K562 (cell line): ENCODE measurements at regions not wholly inside any gene's neighbourhood (a gene's known extent, or its start where the extent isn't known, plus 50 kb on each side); places are given as distances from the start of the nearest gene placed in this dataset.

Experiments
- ATAC-seq: fragments of 200-7000 bp; cut with Tn5 transposase; 3 replicates; pipeline ENCODE4 v1.9.1; 2020; ENCODE audit warnings: moderate library complexity
- BruUV-seq: library from RNA; stranded (reverse); fragments of 400-500 nt; replicated peaks from 2 replicates; lab custom pipeline; 2021; lab: Mats Ljungman, UMichigan
- CTCF ChIA-PET: fragments of 300-600 bp; formaldehyde crosslinking; extraction: SDS; loops from one replicate; lab custom pipeline; 2021; ENCODE audit warnings: low intra/inter-chr PET ratio; lab: Yijun Ruan, JAX
- POLR2A ChIA-PET: fragments of 300-600, 350-650 bp; sonication (Branson Sonifier 250); formaldehyde crosslinking; extraction: SDS; loops from one replicate; lab custom pipeline; 2021; ENCODE audit warnings: antibody characterized with exemption, inconsistent platforms; lab: Yijun Ruan, JAX
- DNase-seq, 4 experiments: peaks; one replicate each; pipeline versions ENCODE4 v3.0.0 to v3.0.0-alpha.2; 2011 to 2018; ENCODE audit warnings: low spot score in 3 of 4, mixed read lengths in 3 of 4; ENCODE audit errors: extremely low read depth in 1 of 4
- FAIRE-seq: peaks from 2 replicates; lab custom pipeline; 2011; peaks lifted over from hg19 to GRCh38; lab: Jason Lieb, UNC
- H2AFZ ChIP-seq: 2 replicates; pipeline ENCODE4 v1.6.0; 2011; ENCODE audit warnings: low read depth, low read length, control low read depth, inconsistent platforms
- H3K27ac ChIP-seq: fragments of 200-600 bp; 3 replicates; pipeline ENCODE4 v1.8.0; 2011; ENCODE audit warnings: low read depth, mild to moderate bottlenecking, control low read depth, inconsistent platforms, low read length, moderate library complexity, mixed read lengths; ENCODE audit errors: extremely low read depth
- H3K27me3 ChIP-seq, 2 experiments: fragments of 300-600 bp in 1 of 2; 2 replicates in 1 of 2; 3 replicates in 1 of 2; pipeline versions ENCODE4 v1.6.0 to v1.8.0; 2011; ENCODE audit warnings: inconsistent platforms in 2 of 2, low read length in 2 of 2, mild to moderate bottlenecking in 1 of 2, mixed read lengths in 1 of 2, moderate library complexity in 1 of 2; ENCODE audit not compliant: control insufficient read depth in 2 of 2, insufficient read depth in 2 of 2
- H3K36me3 ChIP-seq: fragments of 300-600 bp; 3 replicates; pipeline ENCODE4 v1.8.0; 2011; ENCODE audit warnings: mild to moderate bottlenecking, low read length, inconsistent platforms; ENCODE audit not compliant: control insufficient read depth, insufficient read depth
- H3K4me1 ChIP-seq, 2 experiments: fragments of 200-600 bp in 1 of 2; replicated peaks in 1 of 2; 2 replicates in 1 of 2; 3 replicates in 1 of 2; pipeline versions ENCODE4 v1.5.1 to v1.8.0; 2011; ENCODE audit warnings: inconsistent platforms in 2 of 2, low read length in 2 of 2, mild to moderate bottlenecking in 1 of 2, mixed read lengths in 1 of 2, moderate library complexity in 1 of 2; ENCODE audit not compliant: control insufficient read depth in 2 of 2, insufficient read depth in 2 of 2
- H3K4me2 ChIP-seq: 2 replicates; pipeline ENCODE4 v1.6.1; 2011; ENCODE audit warnings: low read length, control low read depth, inconsistent platforms, mixed read lengths; ENCODE audit not compliant: insufficient read depth
- H3K4me3 ChIP-seq: fragments of 200-600 bp; sonication (generic), shearing (Covaris generic); 2 replicates; pipeline ENCODE4 v1.5.1; 2016; ENCODE audit warnings: control low read depth, inconsistent platforms
- H3K79me2 ChIP-seq: fragments of 200-600 bp; 3 replicates; pipeline ENCODE4 v1.8.0; 2011; ENCODE audit warnings: low read length, inconsistent platforms; ENCODE audit not compliant: control insufficient read depth, insufficient read depth
- H3K9ac ChIP-seq, 2 experiments: 2 replicates each; pipeline versions ENCODE4 v1.6.0 to v1.6.1; 2011; ENCODE audit warnings: low read depth in 2 of 2, low read length in 2 of 2, control low read depth in 1 of 2, inconsistent platforms in 1 of 2, mild to moderate bottlenecking in 1 of 2, mixed read lengths in 1 of 2; ENCODE audit not compliant: insufficient read depth in 1 of 2
- H3K9me1 ChIP-seq: one replicate; pipeline ENCODE4 v1.6.0; 2011; ENCODE audit warnings: inconsistent platforms, mild to moderate bottlenecking, low read length, moderate library complexity; ENCODE audit not compliant: control insufficient read depth, insufficient read depth
- H3K9me3 ChIP-seq: replicated peaks from 2 replicates; pipeline ENCODE4 v1.5.1; 2011; ENCODE audit warnings: low read depth, low read length, inconsistent platforms; ENCODE audit not compliant: control insufficient read depth, insufficient read depth
- H4K20me1 ChIP-seq: replicated peaks from 2 replicates; pipeline ENCODE4 v1.6.1; 2011; ENCODE audit warnings: low read length, inconsistent platforms, mixed read lengths; ENCODE audit not compliant: control insufficient read depth, insufficient read depth
- COPS2 ChIP-seq: fragments of 450-650 bp; conservative IDR thresholded peaks from 2 replicates; pipeline ENCODE4 v1.6.1; 2016; ENCODE audit warnings: mild to moderate bottlenecking, moderate library complexity
- FIP1L1 ChIP-seq: fragments of 200-400 bp; formaldehyde crosslinking; IDR thresholded peaks from 2 replicates; pipeline ENCODE4 v1.6.1; 2018; ENCODE audit warnings: mild to moderate bottlenecking, low read depth, low read length; ENCODE audit not compliant: poor library complexity, severe bottlenecking
- GABPB2 ChIP-seq: fragments of 250-450 bp; sonication (Bioruptor Pico); conservative IDR thresholded peaks from 2 replicates; pipeline ENCODE4 v1.5.1; 2021; ENCODE audit warnings: mild to moderate bottlenecking
- HLTF ChIP-seq: fragments of 450-650 bp; IDR thresholded peaks from 2 replicates; pipeline ENCODE4 v1.6.1; 2016
- IRF2 ChIP-seq: sonication (generic); formaldehyde crosslinking; IDR thresholded peaks from 2 replicates; pipeline ENCODE4 v1.8.1; 2022; ENCODE audit warnings: mild to moderate bottlenecking, missing genetic modification reagents
- MLLT1 ChIP-seq, 2 experiments: fragments of 450-650 bp; IDR thresholded peaks; 2 replicates each; pipeline ENCODE4 v1.6.1; 2016
- PCBP1 ChIP-seq: fragments of 200-400 bp; formaldehyde crosslinking; IDR thresholded peaks from 2 replicates; pipeline ENCODE4 v1.6.1; 2018; ENCODE audit warnings: mild to moderate bottlenecking, low read depth, low read length; ENCODE audit not compliant: poor library complexity, severe bottlenecking
- SRF ChIP-seq, 2 experiments: fragments of 250-450, 450-650 bp in 1 of 2; sonication (Bioruptor Pico) in 1 of 2; sonication (generic) in 1 of 2; formaldehyde crosslinking; IDR thresholded peaks; 2 replicates each; pipeline versions ENCODE4 v1.5.0 to v1.5.1; 2020 to 2022; ENCODE audit warnings: mild to moderate bottlenecking in 1 of 2, missing genetic modification reagents in 1 of 2
- ZBTB49 ChIP-seq: sonication (generic); formaldehyde crosslinking; IDR thresholded peaks from 2 replicates; pipeline ENCODE4 v1.8.0; 2022; ENCODE audit warnings: missing genetic modification reagents, mild to moderate bottlenecking, borderline replicate concordance
- ZMIZ1 ChIP-seq, 2 experiments: fragments of 150-350 bp in 1 of 2; IDR thresholded peaks; 2 replicates each; pipeline ENCODE4 v1.6.1; 2012 to 2016; ENCODE audit warnings: low read depth in 2 of 2, low read length in 2 of 2, mild to moderate bottlenecking in 1 of 2, moderate library complexity in 1 of 2
- ZNF24 ChIP-seq: fragments of 450-650 bp; IDR thresholded peaks from 2 replicates; pipeline ENCODE4 v1.6.1; 2016
- WGBS: fragments of 100-300 bp; shearing (Covaris generic); methylation state at CpG from one replicate; pipeline ENCODE4 v1.1.6; 2016; ENCODE audit warnings: low coverage, mixed read lengths; ENCODE audit not compliant: insufficient coverage; ENCODE audit errors: missing lambda C conversion rate; 5-methylcytosine and 5-hydroxymethylcytosine counted together
- in situ Hi-C: fragments of 300-500 bp; cut with MboI; formaldehyde crosslinking; loops from 4 replicates; pipeline ENCODE4 v1.15.0; 2018; ENCODE audit warnings: inconsistent platforms, mixed read lengths
- intact Hi-C: fragments of 100-400 bp; cut with micrococcal nuclease; formaldehyde crosslinking; loops from 2 replicates; pipeline ENCODE4 v1.14.2; 2022

GRCh38 chr5:7105358-7105757 is 290.6 kb upstream of the ADCY2 start:
- no peak for ATAC-seq
- H3K79me2 ChIP-seq: no peaks in the 10 kb centered on the region
- TF ChIP-seq ZMIZ1 (IDR thresholded peaks at IDR 0.05; ENCODE audit: low read depth in 2 of 2, low read length in 2 of 2) (no peak), FIP1L1 (no peak), GABPB2 (CRISPR knock-in tag) (no peak), PCBP1 (no peak), IRF2 (no peak), ZBTB49 (no peak), SRF (CRISPR knock-in tag; IDR thresholded peaks at IDR 0.05) (no peak), ZNF24 (no peak), MLLT1 (IDR thresholded peaks at IDR 0.05) (no peak), HLTF (no peak), COPS2 (no peak)
- in situ Hi-C loops: no loop called here
- no peaks in the 10 kb centered on the region for H3K27me3 ChIP-seq
- H3K4me3 ChIP-seq: no peak overlapping the region
- no peaks in the 10 kb centered on the region for H3K9me3 ChIP-seq
- H3K36me3 ChIP-seq: no peaks in the 10 kb centered on the region
- no peak overlapping the region for H3K4me2 ChIP-seq
- WGBS: 1% methylated on average over 5 of the region's 5 CpGs
- POLR2A ChIA-PET: no interaction called here
- H3K9me1 ChIP-seq: no peaks in the 10 kb centered on the region
- intact Hi-C loops: no loop called here
- H2AFZ ChIP-seq: no peak overlapping the region
- CTCF ChIA-PET: no interaction called here
- no peaks in the 10 kb centered on the region for H4K20me1 ChIP-seq
- FAIRE-seq: no peak
- BruUV-seq: no TSS peak
- DNase-seq: no peak
- H3K9ac ChIP-seq: no peak overlapping the region
- no peak overlapping the region for H3K27ac ChIP-seq
- no peaks in the 10 kb centered on the region for H3K4me1 ChIP-seq
